ENCODE measurements at regions not wholly inside any gene's neighbourhood (a gene's known extent, or its start where the extent isn't known, plus 50 kb on each side); places are given as distances from the start of the nearest gene placed in this dataset.
"Not testable (repeated sequence)": the region's sequence is repeated elsewhere in the genome, so short reads cannot be mapped to it uniquely, and the experiment has no call there.

DNA sequence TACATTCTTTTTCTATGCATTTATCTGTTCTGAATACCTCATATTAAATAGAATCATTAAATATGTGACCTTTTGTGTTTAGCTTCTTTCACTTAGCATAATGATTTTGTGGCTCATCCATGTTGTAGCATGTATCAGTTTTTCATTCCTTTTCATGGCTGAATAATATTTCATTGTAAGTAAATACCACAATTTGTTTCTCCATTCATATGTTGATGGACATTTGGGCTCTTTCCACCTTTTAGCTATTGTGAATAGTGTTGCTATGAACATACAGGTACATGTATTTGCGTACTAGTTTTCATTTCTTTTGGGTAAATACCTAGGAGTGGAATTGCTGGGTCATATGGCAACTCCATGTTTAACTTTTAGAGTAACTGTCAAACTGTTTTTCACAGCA lies 85.1 kb downstream of the GNL3L start:
- no peak for DNase-seq

DNA sequence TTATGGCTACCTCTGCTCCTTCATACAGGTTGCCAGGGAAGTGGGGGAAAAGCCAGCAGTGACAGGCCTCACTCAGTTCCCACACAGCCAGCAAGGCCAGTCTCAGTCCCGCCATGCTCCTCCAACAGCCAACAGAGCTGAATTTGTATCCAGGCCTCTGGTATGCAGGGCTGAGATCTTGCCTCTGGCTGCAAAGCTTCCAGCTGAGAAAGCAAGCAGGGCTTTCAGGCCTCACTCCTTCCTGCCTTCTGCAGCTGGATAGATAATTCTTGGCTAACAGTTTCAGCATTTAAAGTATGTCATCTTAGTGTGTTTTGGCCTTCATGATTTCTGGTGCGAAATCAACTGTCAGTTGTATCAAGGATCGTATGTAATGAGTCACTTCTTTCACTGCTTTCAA lies 103.6 kb downstream of the GNL3L start:
- no peak for DNase-seq

DNA sequence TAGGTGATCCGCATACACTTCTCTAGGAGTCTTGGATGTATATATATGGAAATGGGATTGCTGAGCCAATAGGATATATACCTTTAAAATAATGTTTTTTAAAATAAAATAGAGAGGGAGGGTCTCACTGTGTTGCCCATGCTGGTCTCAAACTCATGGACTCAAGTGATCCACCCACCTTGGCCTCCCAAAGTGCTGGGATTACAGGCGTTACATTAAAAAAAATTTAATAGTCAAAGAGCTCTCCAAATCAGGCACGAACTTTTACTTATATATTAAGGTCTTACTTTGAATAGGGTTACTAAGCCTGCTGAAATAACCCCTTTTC lies 109.0 kb downstream of the GNL3L start:
- DNase-seq = no peak

DNA sequence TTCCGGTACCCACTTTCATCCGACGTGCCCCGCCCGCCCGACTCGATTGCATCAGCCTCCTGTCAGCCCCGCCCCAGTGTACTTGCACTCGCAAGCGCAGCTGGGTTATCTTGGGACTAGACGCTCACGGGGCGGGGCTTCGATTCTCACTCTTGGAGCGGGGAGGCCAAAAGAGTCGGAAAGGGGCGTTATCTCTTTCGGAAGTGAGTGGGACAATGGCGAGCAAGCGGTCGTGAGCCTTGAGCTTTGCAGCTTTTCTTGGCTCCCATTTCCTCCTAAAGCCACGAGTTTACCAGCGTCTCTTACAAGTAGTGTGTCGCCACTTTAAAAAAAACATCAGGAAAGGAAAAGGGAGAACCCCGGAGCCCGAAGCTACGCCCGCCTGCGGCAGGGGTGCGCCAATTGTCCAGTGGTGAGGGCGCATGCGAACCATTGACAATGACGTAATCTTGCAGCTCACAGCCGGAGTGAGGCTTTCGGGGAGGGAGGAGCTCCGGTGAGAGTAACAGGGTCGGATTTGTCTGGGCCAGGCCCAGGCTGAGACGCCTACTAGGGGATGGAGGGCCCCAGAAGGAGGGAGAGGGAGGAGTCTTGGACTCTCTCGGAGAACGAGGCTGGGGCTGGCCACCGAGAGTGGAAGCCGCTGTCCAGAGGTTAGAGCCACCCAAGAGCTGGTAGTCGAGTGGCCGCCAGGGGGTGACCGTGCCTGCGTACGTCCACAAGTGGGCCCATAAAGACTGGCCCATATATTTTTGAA lies 109.5 kb downstream of the GNL3L start:
- peak; percentile 86 for DNase-seq

DNA sequence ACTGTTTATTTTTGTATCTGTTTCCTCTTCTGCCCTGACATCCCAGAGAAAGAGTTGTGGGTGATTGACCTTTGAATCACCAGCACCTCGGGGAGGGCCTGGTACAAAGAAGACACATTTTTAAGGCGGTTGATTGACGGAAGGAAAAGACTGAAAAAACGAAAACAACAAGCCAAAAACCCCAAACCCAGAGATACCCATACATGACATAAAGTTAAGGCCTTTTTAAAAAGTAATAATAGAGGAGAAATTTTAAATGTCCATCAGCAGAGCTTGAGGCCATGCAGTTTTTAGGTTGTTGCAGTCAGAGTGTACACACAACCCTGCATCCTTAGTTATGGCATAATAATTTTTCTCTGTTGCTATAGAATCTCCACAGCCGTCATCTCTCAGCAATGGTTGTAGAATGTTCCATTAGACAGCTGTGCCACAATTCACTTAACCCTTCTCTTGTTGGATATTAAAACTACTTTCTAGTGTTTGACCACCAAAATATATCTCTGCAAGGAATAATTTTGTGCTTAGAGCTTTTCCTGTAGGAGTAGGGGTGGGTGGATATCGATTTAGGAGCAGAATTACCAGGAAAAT lies 110.2 kb downstream of the GNL3L start:
- DNase-seq = no peak

DNA sequence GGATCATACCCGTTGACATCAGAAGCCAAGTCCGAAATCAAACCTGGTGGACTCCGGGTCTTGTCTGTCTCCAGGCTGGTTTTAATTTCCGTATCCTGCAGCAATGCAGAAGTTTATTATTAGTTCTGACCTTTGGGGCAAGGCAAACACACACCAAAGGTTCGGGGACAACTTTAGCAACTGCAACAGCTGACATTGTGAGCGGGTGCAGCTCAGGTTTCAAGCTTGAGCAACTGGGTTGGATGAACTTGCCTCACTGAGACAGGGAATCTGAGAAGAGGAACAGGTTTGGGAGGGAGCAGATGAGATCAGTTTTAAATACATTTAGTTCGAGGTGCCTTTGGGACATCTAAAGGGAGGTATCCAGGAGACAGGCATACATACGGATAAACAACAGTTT lies 110.7 kb downstream of the GNL3L start:
- DNase-seq = no peak

DNA sequence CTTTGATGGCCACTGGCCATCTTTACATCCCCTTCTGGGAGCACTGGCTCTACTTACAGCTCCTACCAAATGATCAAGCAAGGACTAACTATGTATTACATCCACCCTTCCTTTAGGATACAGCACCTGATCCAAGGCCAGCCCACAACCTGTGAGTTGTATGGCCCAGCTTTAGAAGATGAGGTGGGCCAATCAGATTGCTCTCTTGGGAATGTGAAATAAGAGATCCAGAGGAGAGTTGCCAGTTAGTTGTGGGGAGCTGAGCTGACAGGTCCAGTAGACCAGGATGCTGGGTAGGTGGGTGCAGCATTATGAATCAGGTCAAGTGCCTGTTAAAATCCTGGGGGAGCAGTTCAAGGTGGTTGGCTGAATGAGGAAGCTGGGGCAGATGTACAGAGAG lies 111.5 kb downstream of the GNL3L start:
- DNase-seq = no peak

DNA sequence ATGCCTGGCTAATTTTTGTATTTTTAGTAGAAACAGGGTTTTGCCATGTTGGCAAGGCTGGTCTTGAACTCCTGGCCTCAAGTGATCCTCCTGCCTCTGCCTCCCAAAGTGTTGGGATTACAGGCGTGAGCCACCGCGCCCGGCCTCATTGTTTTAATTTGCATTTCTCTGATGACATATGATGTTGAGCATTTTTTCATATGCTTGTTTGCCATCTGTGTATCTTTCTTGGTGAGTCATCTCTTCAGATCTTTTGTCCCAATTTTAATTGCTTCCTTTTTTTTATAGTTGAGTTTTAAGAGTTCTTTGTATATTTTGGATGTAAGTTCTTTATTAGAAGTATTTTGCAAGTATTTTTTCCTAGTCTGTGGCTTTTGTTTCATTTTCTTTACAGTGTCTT lies 117.6 kb downstream of the GNL3L start:
- DNase-seq = not testable (repeated sequence)

DNA sequence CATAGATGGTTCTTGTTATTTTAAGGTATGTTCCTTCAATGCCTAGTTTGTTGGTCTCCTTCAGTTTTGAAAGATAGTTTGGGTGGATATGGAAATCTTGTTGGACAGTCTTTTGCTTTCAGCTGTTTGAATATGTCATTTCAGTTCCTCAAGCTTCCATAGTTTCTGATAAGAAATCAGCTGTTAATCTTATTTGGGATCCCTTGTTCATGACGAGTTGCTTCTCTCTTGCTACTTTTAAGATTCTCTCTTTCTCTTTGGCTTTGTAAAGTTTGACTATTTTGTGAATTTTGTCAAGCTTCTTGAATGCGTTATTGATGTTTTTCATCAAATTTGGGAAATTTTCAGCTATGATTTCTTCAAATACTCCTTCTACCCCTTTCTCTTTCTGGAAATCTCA lies 129.5 kb downstream of the GNL3L start:
- no peak for DNase-seq

DNA sequence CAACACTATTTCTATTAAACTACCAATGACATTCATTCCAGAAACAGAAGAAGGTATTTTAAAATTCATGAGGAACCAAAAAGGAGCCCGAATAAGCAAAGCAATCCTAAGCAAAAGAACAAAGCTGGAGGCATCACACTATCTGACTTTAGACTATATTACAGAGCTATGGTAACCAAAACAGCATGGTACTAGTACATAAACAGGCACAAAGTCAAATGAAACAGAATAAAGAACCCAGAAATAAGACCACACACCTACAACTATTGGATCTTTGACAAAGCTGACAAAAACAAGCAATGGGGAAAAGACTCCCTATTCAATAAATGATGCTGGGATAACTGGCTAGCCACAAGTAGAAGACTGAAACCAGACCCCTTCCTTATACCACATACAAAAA lies 122.3 kb downstream of the ITIH6 start:
- no peak for DNase-seq

DNA sequence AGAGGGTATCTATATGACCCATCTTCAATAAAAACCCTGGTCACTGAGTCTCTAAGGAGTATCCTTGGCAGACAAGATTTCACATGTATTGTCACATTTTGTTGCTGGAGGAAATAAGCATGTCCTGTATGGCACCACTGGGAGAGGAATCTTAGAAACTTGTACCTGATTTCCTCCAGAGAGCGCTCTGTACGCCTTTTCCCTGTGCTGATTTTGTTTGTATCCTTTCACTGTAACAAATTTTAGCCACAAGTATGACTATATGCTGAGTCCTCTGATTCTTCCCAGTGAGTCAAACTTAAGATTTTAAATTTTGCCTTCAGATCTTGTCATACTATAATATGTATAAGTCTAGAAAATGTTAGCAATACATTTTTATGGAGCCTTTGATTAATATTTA lies 102.8 kb downstream of the ITIH6 start:
- DNase-seq = no peak

DNA sequence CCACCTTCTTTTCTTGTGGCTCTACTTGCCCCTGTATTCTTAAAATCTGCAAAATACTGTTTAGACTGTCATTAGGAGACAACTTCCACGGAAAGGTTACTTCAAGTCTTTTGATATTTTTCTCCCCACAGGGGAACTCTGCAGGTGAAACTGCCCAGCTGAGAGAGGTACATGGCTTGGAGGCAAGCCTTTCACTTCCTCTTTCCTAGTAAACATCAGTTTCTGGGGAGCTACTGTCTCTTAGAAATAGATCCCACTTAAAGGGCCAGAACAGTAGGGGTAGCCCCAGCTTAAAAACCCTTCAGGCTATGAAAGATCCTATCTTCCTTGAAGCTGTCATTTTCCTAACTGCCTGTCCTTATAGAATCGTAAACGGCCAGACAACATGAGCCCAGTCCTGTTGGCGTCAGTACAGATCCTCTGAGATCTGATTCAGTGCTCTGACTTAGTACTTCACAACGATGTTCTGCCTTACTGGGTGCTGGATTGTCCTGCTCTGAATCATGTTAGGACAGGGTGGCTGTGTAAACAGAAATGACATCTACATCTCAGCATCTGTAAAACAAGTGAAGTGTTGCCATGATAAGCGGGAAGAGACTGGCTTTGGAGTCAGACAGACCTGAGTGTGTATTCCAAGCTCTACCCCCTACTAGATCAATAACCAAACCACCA lies 102.1 kb downstream of the ITIH6 start:
- DNase-seq = no peak
